ENCODE measurements at regions not wholly inside any gene's neighbourhood (a gene's known extent, or its start where the extent isn't known, plus 50 kb on each side); places are given as distances from the start of the nearest gene placed in this dataset.
A peak's percentile ranks its signal among the peaks of the same experiment; 100 is the strongest.

- no peak overlapping the region for H3K4me3 ChIP-seq (ENCODE audit: low read length in 3 of 3)
- H3K9ac ChIP-seq (ENCODE audit: low read length in 3 of 3) = no peak overlapping the region
- H3K4me1 ChIP-seq (ENCODE audit: control insufficient read depth in 2 of 3, insufficient read depth in 2 of 3, low read depth in 1 of 3, low read length in 3 of 3) = peaks cover 4 to 18% (median 12%) of the 10 kb centered on the region in 3 donors
- no peaks in the 10 kb centered on the region for H3K36me3 ChIP-seq (ENCODE audit: control insufficient read depth in 2 of 3, insufficient read depth in 3 of 3, low read length in 3 of 3)
- H3K27ac ChIP-seq (ENCODE audit: low read depth in 2 of 2, low read length in 2 of 2) = peak overlapping the region in 1 of 2 donors; percentile 70
- intact Hi-C loops (cut with DNase I) = no loop called here
- FAIRE-seq = no peak
- TF ChIP-seq, protein P1, sequence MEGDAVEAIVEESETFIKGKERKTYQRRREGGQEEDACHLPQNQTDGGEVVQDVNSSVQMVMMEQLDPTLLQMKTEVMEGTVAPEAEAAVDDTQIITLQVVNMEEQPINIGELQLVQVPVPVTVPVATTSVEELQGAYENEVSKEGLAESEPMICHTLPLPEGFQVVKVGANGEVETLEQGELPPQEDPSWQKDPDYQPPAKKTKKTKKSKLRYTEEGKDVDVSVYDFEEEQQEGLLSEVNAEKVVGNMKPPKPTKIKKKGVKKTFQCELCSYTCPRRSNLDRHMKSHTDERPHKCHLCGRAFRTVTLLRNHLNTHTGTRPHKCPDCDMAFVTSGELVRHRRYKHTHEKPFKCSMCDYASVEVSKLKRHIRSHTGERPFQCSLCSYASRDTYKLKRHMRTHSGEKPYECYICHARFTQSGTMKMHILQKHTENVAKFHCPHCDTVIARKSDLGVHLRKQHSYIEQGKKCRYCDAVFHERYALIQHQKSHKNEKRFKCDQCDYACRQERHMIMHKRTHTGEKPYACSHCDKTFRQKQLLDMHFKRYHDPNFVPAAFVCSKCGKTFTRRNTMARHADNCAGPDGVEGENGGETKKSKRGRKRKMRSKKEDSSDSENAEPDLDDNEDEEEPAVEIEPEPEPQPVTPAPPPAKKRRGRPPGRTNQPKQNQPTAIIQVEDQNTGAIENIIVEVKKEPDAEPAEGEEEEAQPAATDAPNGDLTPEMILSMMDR (IDR thresholded peaks at IDR 0.05; ENCODE audit: borderline replicate concordance, extremely low read depth, insufficient read depth) = no peak
- no peaks in the 10 kb centered on the region for H3K27me3 ChIP-seq (ENCODE audit: control insufficient read depth, insufficient read depth, low read length)
- no peaks in the 10 kb centered on the region for H3K9me3 ChIP-seq (ENCODE audit: control insufficient read depth in 2 of 3, insufficient read depth in 1 of 3, low read length in 3 of 3)
- DNase-seq = peak in 3 of 5 donors; percentile 38 to 58 (median 42)
These were observed 542.7 kb downstream of the TNS3 start for GRCh38 chr7:47039089-47039648.

DNA sequence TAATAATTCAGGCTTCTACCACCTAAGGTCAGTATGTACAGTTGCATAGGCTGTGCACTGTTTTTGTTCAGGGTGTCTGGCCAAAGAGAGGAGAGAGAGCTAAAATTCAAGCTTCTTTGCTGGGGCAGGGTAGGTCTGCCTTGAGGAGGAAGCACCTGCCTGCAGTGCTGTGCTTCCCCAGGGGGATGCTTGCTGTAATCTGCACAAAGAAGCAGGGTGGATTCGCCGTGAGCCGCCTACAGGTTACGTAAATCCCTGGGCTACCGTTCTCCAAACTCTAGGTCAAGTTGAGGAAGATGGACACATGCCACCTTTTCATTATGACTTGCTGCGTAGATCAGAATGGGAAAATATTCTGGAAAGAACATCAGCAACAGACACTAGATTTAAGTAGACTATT lies 543.3 kb downstream of the TNS3 start:
- TF ChIP-seq, protein P1 (IDR thresholded peaks at IDR 0.05; ENCODE audit: borderline replicate concordance, extremely low read depth, insufficient read depth) = no peak
- no peak overlapping the region for H3K4me3 ChIP-seq (ENCODE audit: low read length in 3 of 3)
- intact Hi-C loops (cut with DNase I) = no loop called here
- no peak for FAIRE-seq
- H3K36me3 ChIP-seq (ENCODE audit: control insufficient read depth in 2 of 3, insufficient read depth in 3 of 3, low read length in 3 of 3) = no peaks in the 10 kb centered on the region
- no peak overlapping the region for H3K27ac ChIP-seq (ENCODE audit: low read depth in 2 of 2, low read length in 2 of 2)
- no peak for DNase-seq
- peaks cover 4 to 17% (median 12%) of the 10 kb centered on the region in 3 donors for H3K4me1 ChIP-seq (ENCODE audit: control insufficient read depth in 2 of 3, insufficient read depth in 2 of 3, low read depth in 1 of 3, low read length in 3 of 3)
- H3K9me3 ChIP-seq (ENCODE audit: control insufficient read depth in 2 of 3, insufficient read depth in 1 of 3, low read length in 3 of 3) = no peaks in the 10 kb centered on the region
- H3K9ac ChIP-seq (ENCODE audit: low read length in 3 of 3) = no peak overlapping the region
- no peaks in the 10 kb centered on the region for H3K27me3 ChIP-seq (ENCODE audit: control insufficient read depth, insufficient read depth, low read length)

DNA sequence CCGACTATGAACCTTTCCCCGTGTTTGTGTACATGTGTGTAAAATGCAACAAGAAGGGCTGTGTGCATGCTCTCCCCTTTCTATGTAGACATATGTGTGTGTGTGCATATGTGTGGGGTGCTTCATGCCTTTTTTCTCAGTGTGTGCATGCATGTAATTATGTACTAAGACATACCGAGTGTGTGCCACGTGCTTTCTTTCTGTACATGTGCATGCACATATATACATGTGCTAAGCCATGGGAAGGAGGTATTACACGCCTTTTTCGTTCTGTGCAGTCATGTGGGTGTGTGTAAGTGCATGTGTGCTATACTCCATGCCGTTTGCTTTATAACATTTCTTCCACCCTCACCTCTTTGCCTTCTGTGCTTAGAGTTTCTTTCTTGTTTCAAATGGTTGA lies 544.3 kb downstream of the TNS3 start:
- FAIRE-seq = no peak

More for the DNA sequence above, 544.3 kb downstream of the TNS3 start:
- intact Hi-C loops (cut with DNase I) = no loop called here
- H3K9me3 ChIP-seq (ENCODE audit: control insufficient read depth in 2 of 3, insufficient read depth in 1 of 3, low read length in 3 of 3) = no peaks in the 10 kb centered on the region
- no peaks in the 10 kb centered on the region for H3K27me3 ChIP-seq (ENCODE audit: control insufficient read depth, insufficient read depth, low read length)
- H3K4me1 ChIP-seq (ENCODE audit: control insufficient read depth in 2 of 3, insufficient read depth in 2 of 3, low read depth in 1 of 3, low read length in 3 of 3) = peaks cover 4 to 16% (median 11%) of the 10 kb centered on the region in 3 donors
- no peak overlapping the region for H3K27ac ChIP-seq (ENCODE audit: low read depth in 2 of 2, low read length in 2 of 2)
- H3K36me3 ChIP-seq (ENCODE audit: control insufficient read depth in 2 of 3, insufficient read depth in 3 of 3, low read length in 3 of 3) = no peaks in the 10 kb centered on the region
- H3K4me3 ChIP-seq (ENCODE audit: low read length in 3 of 3) = no peak overlapping the region
- H3K9ac ChIP-seq (ENCODE audit: low read length in 3 of 3) = no peak overlapping the region
- TF ChIP-seq, protein P1 (IDR thresholded peaks at IDR 0.05; ENCODE audit: borderline replicate concordance, extremely low read depth, insufficient read depth) = no peak
- DNase-seq = no peak
